Iris pigment epithelial cell (primary cell): ENCODE measurements at regions not wholly inside any gene's neighbourhood (a gene's known extent, or its start where the extent isn't known, plus 50 kb on each side); places are given as distances from the start of the nearest gene placed in this dataset.
A peak's percentile ranks its signal among the peaks of the same experiment; 100 is the strongest.

ENCODE experiments used
- DNase-seq: peaks from one replicate; pipeline ENCODE4 v3.0.0-alpha.2; 2011; ENCODE audit warnings: low read depth

- no peak for DNase-seq
Observed at GRCh38 chr3:146832857-146833458, 227.8 kb upstream of the PLSCR5 start.

GRCh38 chr3:146831659-146832058, 226.5 kb upstream of the PLSCR5 start:
- no peak for DNase-seq

- no peak for DNase-seq
Observed at GRCh38 chr3:146830231-146830630, 225.1 kb upstream of the PLSCR5 start.

- DNase-seq = no peak
Observed at GRCh38 chr3:146827836-146828235, 222.7 kb upstream of the PLSCR5 start.

- DNase-seq = no peak
Observed at GRCh38 chr3:146823622-146824021, 218.5 kb upstream of the PLSCR5 start.

- no peak for DNase-seq
Observed at GRCh38 chr3:146818866-146819265, 213.7 kb upstream of the PLSCR5 start.

GRCh38 chr3:146818301-146818700, 213.2 kb upstream of the PLSCR5 start:
- DNase-seq = no peak

- DNase-seq = peak; percentile 60
Observed at GRCh38 chr3:146817704-146818103, 212.6 kb upstream of the PLSCR5 start.

GRCh38 chr3:146814601-146815315, 209.6 kb upstream of the PLSCR5 start:
- peak; percentile 67 for DNase-seq

GRCh38 chr3:146813496-146813895, 208.3 kb upstream of the PLSCR5 start:
- peak; percentile 23 for DNase-seq

- DNase-seq = peak; percentile 94
Observed at GRCh38 chr3:146803745-146804144, 198.6 kb upstream of the PLSCR5 start.

GRCh38 chr3:146801492-146801891, 196.3 kb upstream of the PLSCR5 start:
- no peak for DNase-seq

- DNase-seq = no peak
Observed at GRCh38 chr3:146800484-146800883, 195.3 kb upstream of the PLSCR5 start.

GRCh38 chr3:146796078-146796477, 190.9 kb upstream of the PLSCR5 start:
- DNase-seq = peak; percentile 61

GRCh38 chr3:146783446-146783845, 178.3 kb upstream of the PLSCR5 start:
- no peak for DNase-seq

- DNase-seq = peak; percentile 22
Observed at GRCh38 chr3:146781606-146782005, 176.5 kb upstream of the PLSCR5 start.

GRCh38 chr3:146781059-146781458, 175.9 kb upstream of the PLSCR5 start:
- DNase-seq = peak; percentile 13

GRCh38 chr3:146780251-146780650, 175.1 kb upstream of the PLSCR5 start:
- DNase-seq = peak; percentile 57

GRCh38 chr3:146777941-146778340, 172.8 kb upstream of the PLSCR5 start:
- no peak for DNase-seq

GRCh38 chr3:146772211-146772743, 167.1 kb upstream of the PLSCR5 start:
- DNase-seq = no peak

- DNase-seq = no peak
Observed at GRCh38 chr3:146770881-146771280, 165.7 kb upstream of the PLSCR5 start.

GRCh38 chr3:146770301-146770700, 165.2 kb upstream of the PLSCR5 start:
- no peak for DNase-seq

GRCh38 chr3:146757759-146758158, 152.6 kb upstream of the PLSCR5 start:
- DNase-seq = no peak

- DNase-seq = peak; percentile 47
Observed at GRCh38 chr3:146750196-146750595, 145.1 kb upstream of the PLSCR5 start.
